HG03045 (cell line): ENCODE measurements at regions not wholly inside any gene's neighbourhood (a gene's known extent, or its start where the extent isn't known, plus 50 kb on each side); places are given as distances from the start of the nearest gene placed in this dataset.

ENCODE experiments used
- ATAC-seq: cut with Tn5 transposase; IDR thresholded peaks from one replicate; pipeline ENCODE4 v1.9.1; 2021; ENCODE audit warnings: mild to moderate bottlenecking, moderate library complexity; ENCODE audit not compliant: unreplicated experiment

DNA sequence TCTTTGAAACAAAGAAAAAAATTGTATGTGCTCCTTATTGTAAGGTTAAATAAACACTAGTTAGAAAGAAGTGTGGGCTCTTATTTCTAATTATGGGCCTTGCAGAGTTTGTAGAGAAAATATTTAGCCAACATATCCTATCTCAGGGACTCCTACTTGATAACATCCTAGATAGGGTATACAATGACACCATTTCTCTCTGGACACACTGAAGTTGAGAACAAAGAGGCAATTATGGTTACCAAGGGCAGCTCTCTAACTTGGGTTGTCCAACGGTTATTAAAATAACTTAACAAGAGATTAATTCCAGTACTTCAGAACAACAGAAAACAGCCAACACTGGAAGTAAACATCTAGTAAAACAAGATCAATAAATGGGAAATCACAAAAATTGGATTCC lies 69.0 kb upstream of the ZC3H11B start:
- ATAC-seq, result no peak

DNA sequence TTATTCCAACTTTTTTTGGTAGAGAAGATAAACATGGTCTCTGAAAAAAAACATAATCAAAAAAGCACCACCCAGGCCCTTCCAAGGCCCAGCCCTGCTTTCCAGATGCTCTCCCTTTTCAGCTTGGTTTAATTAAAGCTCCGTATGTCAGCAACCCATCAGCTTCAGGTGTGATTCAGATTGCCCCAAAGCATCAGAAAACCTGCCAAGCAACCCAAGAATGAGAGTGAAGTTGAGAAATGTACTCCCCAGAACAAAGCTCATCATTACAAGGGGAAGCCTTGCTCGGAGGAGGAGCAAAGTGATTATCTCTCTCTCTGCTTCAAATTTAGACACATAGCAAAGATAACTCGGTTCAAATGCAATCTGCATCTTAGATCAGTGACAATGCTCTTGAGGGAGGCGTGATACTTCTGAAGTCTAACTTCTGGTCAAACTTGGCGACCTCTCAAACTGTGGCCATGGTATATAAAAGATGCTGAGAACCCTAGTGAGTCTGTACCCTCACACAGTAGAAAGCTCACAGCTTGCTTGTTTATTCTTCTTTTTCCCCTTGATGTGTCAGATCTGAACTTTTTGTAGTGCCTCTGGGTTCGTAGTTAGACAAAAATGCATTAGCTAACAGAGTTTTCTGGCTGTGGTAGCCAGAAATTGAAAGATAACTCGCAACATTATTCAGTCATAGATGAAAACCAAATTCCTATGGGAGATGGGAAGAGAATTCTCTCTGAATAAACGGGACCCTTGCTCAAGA lies 63.3 kb upstream of the ZC3H11B start:
- ATAC-seq, result no peak

DNA sequence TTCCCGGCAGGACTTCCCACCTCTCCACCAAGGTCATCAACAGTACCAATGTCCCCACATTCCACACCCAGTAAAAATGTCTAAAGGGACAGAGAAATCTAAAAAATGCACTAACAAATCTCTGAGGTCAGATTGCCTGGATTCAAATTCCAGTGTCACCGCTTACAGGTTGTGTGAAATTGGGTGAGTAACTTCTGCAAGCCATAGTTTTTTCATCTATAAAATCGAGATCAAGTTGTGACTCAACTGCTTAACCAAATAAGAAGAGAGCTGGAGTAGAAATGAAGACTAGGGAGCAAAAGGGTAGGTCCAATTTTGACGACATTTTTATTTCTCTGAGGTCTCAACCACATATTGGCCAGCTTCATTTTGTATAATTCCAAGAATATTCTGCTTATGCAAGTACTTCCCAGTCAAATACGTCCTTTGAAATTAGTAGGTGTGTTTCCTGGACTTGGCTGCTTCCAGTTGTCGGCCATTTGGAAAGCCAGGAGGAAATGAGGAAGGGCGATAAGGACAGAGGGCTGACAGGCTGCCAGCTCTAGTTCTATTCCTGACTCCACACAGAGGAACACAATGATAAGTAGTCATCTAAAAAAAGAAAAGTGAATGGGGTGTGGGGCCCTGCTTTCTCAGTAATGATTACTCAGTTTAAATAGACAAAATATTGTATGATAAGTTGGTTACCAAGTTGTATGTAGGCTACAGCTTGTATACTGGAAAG lies 57.7 kb upstream of the ZC3H11B start:
- ATAC-seq, result no peak

DNA sequence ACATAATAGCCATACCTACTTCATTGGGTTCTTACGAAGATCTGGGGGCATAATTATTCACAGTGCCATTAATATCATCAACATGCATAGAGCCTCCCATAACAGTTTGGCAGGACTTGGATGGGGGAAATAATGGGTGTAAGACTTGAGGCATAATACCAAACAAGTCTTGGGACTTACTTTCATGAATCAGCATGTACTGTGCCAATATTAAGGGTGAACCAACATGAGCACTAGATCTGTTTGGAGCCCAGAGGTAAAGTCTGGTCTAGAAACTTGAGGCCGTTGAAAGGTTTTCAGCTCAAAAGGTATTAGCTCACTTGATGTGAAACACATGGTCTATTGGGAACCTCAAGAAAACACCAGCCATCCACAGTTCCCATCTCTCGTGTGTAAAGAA lies 56.7 kb upstream of the ZC3H11B start:
- ATAC-seq, result no peak

DNA sequence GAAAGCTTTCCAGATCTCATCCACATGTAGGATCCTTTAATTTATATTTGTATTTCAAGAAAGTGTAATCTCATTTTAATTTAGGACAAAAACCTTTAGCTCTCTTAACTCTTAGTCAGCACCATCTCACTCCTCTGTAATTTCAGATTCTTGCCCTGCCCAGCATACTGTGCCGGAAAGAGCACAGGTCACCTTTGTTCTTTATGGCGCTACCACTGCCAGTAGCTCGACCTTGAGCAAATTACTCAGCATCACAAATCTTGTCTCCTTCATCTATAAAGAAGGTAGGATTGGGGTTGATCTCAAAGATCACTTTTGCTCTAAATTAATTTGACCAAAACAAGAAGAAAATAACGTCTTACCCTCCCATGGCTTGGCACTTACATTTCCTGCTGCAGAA lies 56.1 kb upstream of the ZC3H11B start:
- no peak for ATAC-seq

DNA sequence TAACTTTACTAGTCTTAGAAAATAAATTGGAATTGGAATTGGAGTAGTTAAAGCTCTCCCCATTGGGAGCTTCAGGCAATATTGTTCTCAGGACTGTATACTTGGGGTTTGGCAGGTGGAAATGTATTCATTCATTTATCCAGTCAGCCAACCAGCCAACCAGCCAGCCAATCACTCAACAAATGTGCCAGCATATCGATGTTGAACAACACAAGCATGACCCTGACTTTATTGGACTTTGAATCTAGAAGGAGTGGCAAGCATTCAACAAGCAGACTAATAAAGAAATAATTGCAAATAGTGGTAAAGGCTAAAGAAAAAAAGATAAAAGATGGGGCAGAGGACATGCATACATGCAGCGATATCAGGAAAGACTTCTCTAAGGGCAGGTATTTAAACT lies 55.5 kb upstream of the ZC3H11B start:
- ATAC-seq, result no peak

DNA sequence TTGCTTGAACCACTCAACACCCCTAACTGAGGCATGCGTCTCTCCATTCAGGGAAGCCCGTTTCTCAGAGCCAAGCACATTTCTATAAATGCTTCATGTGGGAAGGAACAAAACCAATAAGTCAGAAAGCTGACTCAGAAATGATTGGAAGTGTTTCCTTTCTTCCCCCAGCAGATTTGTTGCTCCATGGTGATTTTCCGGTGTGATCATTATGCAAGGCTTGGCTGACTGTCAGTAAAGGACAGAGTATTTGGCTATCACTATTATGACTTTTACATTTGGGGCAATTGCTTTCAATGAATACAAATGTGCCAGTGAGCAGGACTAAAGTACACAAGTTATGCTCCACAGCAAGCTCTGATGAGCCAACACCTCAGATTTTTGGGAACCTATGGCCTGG lies 53.3 kb upstream of the ZC3H11B start:
- ATAC-seq, result no peak

DNA sequence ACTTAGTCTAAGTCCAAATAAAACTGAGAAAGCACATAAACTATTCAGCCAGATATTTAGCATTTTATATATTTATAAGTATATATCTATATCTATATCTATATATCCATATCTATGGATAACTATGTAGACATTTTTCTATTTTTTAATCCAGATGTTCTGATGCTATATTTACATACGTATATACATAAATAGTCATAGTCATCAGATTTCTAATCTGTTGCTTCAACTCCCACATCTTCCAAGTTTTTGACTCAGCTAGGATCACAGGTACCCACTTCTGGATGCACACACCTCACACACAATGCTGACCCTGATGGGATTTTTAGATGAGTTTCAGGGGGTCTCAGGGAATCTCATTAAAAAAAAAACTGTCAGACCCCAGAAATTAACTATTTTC lies 52.2 kb upstream of the ZC3H11B start:
- ATAC-seq, result no peak

DNA sequence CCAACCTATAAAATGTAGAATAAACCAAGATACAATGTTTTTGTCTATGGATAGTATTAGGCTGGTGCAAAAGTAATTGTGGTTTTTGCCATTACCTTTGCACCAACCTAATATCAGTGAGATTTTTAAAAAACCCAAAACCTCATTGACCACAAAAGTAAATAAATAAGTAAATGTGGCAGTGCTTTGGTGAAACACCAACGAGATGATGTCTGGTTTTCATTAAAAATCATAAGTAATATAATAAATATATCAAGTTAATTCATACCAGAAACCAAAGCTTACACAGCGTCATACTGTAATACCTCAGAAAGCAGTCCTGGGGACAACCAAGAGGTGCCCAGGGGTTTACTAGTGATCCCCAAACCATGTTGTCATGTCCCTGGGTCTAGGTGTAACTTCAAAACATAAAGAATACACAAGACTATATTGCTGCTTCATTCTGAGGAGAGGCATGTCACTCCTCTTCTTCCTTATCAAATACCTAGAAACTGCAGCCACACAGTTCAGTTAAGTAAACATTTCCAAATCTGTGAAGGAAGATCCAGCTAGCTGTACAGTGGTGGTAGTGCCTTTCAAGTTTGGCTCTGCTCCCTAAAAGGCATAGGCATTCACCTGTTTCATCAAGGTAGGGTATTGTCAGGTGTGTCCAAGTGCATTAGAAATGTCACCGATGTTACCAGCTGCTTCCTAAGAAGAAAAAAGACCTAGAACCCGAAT lies 51.6 kb upstream of the ZC3H11B start:
- ATAC-seq, result no peak
